ENCODE measurements at regions not wholly inside any gene's neighbourhood (a gene's known extent, or its start where the extent isn't known, plus 50 kb on each side); places are given as distances from the start of the nearest gene placed in this dataset.
"Not testable (repeated sequence)": the region's sequence is repeated elsewhere in the genome, so short reads cannot be mapped to it uniquely, and the experiment has no call there.

DNA sequence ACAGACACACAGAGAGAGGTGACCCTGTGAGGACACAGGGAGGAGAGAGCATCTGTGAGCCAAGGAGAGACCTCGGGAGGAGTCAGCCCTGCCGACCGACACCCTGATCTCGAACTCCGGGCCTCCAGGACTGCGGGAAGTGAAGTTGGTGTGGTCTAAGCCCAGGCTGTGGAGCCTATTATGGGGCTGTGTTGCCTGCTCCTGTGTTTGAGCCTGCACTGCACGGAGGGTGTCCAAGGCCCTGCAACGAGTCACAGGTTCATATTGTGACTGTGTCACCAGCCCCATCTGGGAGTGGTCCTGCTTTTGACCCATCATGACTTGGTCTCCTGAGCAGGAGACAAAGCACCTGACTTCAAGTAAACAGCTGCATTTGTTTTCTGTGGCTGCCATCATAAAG, 186.0 kb upstream of the AJAP1 start:
- peak; percentile 80 for DNase-seq (ENCODE audit: low spot score)

DNA sequence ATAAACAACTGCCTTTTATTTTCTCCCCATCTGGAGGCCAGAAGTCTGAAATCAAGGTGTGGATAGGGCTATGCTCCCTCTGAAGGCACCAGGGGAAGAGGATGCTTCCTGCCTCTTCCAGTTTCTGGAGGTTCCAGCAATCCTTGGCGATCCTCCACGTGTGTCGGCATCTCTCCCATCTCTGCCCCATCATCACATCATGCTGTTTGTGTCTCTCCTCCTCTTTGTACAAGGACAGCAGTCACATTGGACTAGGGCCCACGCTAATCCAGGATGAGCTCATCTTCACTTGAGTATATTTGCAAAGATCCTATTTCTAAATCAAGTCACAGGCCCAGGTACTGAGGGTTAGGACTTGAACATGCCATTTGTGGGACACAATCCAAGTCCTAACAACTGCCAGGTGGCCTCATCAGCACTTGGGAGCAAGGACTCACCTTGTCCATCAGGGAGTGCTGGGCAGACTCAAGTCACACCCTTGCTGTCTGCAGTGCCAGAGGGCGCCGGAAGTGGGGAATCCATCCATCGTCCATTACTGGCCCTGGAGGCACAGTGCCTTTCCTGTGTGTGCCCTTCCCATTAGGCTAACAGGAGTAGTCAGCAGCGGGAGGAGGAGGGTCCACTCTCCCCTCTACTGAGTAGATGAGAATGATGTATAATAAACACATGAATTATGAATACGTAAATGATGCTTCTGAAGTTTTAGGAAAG, 185.4 kb upstream of the AJAP1 start:
- DNase-seq (ENCODE audit: low spot score), result peak; percentile 35

DNA sequence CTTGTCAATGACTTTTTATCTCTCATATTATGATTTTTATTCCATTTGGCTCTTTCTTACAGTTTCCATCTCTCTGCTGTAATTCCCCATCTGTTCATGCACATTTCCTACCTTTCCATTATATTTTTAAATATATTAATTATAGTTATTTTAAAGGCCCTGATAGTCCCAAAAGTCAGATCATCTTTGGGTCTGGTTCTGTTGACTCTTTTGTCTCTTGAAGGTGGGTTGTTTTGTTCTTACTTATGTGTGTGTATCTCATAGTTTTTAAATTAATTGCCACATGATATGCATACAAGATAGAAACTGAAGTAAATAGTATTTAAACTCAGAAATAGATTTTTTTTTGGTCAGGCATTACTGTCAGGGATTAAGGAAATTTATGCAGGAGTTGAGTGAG, 178.0 kb upstream of the AJAP1 start:
- DNase-seq (ENCODE audit: low spot score), result no peak

DNA sequence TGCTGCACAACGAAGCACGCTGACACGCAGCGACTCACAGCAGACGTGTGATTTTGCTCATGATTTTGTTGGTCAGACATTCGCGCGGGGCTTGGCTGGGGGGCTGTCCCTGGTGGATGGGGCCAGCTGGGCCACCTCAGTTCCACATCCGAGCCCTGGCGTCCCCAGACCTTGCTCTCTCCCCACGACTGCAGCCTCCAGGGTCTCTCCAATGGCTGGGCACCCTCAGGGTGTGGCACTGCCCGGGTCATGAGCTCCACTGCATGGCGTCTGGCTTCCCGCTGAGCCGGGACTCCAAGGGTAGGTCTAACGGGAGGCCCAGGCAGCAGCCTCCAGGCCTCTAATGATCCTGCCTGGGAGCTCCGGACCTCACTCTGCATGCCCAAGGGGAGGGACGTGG, 173.0 kb upstream of the AJAP1 start:
- DNase-seq (ENCODE audit: low spot score), result no peak

DNA sequence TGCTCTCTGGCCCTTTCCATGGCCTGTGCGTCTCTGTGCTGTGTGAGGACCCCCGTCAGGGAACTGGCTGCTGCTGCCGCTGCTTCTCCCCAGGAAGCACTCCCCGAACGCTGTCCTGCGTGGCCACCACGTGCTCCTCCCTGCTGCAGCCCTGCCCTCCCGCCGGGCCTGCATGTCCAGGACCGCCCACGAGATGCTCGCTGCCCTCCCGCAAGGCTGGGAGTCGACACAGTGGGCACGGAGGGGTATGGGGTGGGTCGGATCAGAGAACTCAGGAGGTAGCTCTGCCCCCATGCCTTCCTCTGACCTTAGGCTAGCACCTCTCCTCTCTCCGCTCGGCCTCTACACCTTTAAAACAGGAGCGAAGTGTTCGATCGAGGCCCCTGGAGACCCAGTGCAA, 171.9 kb upstream of the AJAP1 start:
- DNase-seq (ENCODE audit: low spot score), result no peak

DNA sequence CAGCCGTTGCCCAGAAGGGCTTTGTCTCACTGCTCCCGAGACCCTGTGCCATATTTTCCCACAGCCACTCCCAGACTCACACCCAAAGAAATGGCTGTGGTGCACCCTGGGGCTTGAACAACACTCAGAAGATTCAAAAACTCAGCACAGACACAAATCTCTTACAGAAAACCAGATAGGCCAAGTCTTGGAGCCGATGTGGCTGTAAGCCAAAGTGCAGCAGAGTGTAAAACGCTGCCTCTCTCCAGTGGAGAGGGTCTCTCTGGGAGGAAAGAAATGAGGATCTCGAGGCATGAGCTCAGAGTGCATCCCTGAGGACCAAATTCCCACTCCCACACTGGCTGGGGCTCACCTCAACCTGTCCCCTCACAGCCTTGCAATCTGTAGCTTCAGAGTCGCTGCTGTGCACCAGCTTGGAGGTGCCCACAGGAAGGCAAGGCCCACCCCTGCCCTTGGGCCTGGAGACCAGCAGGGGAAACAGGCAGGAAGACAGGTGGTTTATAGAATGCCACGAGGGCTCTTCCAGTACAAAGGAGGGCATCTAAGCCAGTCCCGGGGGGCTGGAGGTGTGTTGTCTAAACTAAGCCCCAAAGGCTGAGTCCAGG, 171.3 kb upstream of the AJAP1 start:
- no peak for DNase-seq (ENCODE audit: low spot score)

DNA sequence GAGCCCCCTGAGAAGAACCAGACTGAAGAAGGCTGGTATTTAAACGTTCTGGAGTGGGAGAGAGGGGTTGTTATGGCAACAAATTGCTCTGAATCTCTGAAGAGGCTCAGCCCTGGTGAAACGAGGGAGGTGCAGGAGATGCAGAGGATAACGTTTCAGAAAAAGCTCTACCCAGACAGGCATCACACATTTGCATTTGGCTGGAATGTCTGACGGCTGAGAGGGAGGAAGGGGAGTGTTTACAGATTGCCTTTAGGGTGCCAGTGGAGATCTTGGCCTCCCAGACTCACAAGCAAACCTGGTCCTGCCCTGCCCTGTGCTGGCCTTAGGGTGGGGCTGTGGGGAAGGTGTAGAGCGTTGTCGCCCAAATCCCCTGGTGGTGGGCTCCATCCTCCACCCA, 169.0 kb upstream of the AJAP1 start:
- DNase-seq (ENCODE audit: low spot score), result no peak

DNA sequence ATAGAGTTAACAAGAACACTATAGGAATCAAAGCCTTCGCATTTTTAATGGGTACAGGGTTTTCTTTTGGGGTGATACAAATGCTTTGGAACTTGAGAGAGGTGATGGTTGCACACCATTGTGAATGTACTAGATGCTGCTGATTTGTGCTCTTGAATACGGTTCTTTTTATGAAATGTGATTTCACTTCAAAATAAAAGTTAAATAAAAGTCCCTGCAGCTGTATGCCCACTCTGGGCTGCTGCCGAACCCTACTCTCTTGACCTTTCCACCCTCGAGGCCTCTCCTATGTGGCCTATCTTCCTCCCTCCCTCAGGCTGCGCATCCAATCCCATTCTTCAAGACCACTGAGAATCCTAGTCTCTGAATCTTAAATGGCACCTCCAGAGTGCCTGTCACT, 168.5 kb upstream of the AJAP1 start:
- no peak for DNase-seq (ENCODE audit: low spot score)

DNA sequence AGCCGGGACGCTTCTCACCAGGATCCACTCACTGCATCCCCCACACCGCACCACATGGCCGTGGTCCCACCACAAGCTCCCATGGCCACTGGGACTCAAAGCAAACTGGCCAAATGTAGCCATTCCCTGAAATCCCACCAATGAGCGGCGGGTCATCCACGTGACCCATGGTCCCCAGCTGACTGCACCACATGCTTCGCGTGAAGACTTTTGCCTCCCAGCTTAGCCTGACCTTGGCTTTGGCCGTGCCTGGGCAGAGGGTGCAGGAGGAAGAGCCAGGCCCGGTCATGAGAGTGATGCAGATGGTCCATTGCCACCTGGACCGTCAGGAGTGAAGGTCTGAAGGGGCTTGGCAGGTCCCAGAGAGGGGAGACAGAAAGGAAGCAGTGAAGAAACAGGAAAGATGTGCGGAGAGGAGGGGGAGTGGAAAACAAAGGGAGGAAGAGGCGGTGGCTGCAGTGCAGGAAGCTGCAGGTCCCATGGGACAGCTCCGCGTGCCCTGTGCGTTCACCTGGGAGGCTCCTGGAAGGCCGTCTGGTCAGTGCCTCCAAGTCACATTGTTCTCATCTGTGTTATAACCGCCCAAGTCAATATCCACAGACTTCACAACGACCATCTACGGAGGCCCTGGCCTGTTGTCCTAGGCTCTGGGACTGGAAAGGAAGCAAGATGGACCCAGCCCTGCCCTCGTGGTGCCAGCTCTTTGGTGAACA, 167.8 kb upstream of the AJAP1 start:
- DNase-seq (ENCODE audit: low spot score), result no peak

DNA sequence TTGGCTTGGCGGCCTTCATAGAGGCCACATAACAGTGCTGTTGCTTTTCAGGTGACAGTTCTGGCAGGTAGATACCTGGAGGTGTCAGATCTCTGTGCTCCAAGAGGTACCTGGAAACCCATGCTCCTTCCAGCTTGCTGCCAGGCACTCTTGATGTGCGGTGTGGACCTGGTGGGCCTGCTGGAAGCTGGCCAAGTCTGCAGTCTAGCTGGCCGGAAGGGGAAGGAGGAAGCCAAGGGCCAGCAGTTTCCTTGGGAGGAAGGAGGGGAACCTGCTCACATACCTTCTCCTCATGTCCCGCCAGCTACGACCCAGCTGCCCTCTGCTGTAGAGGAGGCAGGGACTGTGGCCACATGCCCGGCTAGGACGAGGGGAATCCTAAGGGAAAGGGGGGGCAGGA, 166.4 kb upstream of the AJAP1 start:
- DNase-seq (ENCODE audit: low spot score), result no peak

DNA sequence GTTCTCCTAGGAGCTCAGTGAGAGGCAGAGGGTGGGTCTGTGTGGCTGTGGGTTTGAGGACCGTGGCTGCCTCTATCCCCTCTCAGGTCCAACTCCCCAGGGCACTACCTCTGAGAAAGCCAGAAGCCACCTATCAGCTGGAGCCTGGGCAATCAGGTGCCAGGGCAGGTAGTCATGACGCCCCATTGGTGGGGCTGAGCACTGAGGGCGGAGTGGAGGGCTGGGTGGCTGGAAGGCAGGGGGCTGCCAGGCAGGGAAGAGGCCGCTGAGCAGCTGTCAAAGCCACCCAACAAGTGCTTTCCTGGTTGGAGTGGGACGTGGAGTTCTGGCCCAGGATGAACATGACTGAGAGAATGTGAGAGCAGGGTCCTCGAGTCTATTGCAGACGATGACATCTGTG, 164.9 kb upstream of the AJAP1 start:
- no peak for DNase-seq (ENCODE audit: low spot score)

DNA sequence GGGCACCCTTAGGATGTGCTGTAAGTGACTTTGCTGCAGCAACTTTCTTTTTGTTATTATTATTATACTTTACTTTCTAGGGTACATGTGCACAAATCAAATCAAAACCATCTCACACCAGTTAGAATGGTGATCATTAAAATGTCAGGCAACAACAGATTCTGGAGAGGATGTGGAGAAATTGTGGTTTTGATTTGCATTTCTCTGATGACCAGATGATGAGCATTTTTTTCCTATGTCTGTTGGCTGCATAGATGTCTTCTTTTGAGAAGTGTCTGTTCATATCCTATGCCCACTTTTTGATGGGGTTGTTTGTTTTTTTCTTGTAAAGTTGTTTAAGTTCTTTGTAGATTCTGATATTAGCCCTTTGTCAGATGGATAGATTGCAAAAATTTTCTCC, 164.4 kb upstream of the AJAP1 start:
- not testable (repeated sequence) for DNase-seq (ENCODE audit: low spot score)

DNA sequence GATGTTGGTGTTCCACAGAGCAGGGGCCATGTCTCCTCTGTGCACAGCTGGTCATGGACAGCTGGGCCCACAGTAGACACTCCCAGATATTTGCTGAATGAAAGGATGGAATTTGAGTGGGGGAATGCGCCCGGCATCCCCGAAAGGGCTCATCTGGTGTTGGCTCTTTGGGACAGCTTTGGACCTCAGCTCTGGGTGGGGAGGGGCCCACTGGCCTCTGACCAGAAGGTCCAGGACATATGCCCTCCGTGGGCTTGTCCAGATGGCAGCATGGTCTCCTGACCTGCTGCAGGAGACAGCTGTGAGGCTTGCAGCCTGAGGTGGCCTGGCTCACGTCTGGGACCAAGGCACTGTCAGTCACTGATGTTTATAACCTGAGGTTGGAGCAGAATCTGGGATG, 160.4 kb upstream of the AJAP1 start:
- no peak for DNase-seq (ENCODE audit: low spot score)

DNA sequence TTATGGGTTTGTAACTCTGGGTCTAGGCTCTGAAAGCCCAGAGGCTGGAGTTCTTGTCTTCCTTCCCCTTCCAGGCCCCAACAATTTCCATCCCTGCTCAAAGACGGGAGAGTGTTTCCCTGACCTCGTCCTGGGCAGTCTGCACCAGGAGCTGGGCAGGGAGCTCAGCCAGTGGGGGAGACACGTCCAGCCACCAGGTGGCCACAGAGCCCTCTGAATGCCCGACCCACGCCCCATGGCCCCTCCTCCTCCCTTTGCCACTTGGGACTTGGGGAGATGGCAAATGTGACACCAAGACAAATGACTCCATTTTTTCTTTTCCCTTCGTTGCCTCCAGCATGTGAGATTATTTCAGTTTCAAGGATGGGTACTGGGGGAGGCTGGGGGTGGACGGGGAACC, 159.9 kb upstream of the AJAP1 start:
- DNase-seq (ENCODE audit: low spot score), result no peak

DNA sequence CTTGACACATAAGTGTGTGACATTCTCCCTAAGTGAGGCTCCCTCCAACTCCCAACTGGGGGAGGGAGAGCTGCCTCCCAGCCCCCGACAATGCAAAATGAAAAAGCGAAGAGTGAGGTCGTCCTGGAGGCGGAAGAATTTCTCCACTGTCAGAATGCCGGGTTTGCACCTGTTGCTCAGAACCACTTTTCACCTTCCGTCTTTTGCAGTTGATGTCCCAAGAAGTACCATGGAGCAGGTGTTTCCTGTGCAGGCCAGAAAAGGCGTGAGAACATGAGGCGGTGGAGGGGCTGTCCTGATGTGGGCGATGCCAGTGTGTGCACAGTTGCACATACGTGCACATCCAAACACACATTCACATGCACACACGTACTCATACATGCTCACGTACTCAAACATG, 158.6 kb upstream of the AJAP1 start:
- DNase-seq (ENCODE audit: low spot score), result no peak

DNA sequence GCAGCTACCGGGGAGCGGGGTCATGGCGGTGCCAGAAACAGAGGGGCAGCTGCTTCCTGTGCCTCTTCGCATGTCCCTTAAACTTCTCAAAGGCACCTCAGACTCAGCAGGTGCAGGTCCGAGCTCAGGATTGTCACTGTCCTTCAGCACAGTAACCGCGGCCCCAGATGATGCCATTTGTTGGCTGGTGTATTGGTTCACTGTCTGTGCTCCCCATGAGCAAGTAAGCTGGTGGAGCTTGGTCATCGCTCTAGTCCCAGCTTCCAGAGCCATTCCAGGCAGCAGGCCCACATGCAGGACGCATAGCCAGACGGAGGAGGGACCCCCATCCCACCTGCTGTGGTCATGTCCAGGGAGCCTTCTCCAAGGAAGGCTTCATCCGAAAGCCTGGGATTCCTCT, 154.0 kb upstream of the AJAP1 start:
- no peak for DNase-seq (ENCODE audit: low spot score)

DNA sequence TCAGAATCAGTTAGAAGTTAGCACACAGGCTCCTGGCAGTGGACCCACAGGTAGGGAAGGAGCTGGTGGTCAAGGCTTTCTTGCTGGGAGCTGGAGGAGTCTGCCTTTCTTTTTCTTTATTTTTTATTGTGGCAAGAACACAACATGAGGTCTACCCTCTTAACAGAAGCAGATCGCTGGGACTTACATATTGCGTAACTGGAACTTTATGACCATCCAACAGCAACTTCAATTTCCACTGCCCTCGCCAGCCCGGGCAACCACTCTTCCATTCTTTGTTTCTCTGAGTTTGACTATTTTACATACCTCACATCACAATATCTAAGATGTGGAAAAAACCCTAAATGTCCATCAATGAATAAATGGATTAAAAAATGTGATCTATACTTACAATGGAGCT, 147.8 kb upstream of the AJAP1 start:
- DNase-seq (ENCODE audit: low spot score), result no peak

DNA sequence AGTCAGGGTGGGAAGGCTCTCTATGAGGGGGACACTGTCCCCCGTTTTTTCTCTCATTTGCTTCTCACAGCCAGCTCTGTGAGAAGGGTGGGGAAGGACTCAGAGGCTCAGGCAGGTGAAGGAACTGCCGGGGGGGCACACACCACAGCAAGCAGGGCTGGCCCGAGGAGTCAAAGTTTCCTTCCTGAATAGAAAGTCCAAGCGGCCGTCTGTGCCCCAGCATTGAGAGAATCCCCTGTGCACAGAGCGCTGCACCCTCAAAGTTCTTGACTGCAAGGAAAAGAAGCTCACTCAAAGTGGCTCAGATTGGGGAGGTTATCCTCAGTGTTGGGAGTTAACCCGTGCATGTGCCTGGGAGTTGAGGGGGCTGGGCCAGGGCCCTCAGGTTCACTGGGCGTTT, 145.2 kb upstream of the AJAP1 start:
- no peak for DNase-seq (ENCODE audit: low spot score)

DNA sequence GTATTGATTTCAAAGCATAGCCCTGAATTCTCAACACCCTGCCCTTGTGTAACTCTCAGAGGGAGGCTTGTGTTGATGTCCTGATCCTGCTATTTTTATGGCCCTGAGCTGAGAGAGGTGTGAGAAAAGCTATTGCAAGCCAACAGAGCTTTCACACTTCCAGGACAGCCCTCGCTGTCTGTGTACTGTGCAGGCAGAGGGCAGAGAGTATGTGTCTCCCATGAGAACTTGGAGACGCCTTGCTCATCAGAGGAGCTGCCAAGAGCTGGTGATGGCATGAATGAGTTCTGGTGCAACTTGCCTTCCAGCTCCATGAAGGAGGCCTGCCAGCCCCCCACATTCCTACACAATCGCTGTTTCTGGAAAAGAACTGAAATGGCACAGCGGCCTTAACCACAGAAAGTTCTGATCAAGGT, 144.1 kb upstream of the AJAP1 start:
- no peak for DNase-seq (ENCODE audit: low spot score)

DNA sequence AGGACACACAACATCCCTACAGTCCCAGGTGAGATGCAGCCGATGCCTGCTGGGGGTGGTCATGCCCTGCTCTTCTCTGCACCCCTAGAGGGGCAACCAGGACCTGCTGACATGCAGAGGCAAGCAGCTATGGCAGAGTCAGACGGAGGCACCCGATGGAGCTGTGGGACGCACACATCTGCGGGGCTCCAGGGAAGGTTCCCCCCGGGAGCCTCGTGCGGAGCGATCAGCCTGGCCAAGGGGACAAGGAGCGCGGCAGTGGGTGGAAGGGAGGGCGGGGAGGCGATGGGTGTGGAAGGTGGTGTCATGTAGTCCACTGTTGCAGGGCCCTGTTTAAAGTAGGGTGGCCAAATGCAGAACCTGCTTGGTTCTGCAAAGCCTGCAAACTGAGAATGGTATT, 143.0 kb upstream of the AJAP1 start:
- peak; percentile 86 for DNase-seq (ENCODE audit: low spot score)

DNA sequence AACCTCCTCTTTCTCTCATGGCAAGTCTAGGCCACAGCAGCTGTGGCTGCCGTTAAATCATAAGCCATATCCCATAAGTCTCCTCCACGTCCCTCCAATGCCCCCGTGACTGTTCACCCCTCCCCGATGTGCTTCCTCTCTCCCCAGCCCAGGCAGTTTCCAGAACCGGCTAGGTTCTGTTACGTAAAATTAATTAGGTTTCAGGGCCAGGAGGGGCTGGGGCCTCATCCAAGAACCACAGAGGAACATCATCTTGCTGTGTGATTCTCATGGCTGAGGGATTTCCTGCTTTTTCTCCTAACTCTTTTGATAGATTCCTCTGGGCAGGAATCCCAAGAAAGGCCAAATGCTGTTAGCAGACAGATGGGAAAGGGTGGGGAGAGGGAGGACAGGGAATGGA, 141.8 kb upstream of the AJAP1 start:
- no peak for DNase-seq (ENCODE audit: low spot score)

DNA sequence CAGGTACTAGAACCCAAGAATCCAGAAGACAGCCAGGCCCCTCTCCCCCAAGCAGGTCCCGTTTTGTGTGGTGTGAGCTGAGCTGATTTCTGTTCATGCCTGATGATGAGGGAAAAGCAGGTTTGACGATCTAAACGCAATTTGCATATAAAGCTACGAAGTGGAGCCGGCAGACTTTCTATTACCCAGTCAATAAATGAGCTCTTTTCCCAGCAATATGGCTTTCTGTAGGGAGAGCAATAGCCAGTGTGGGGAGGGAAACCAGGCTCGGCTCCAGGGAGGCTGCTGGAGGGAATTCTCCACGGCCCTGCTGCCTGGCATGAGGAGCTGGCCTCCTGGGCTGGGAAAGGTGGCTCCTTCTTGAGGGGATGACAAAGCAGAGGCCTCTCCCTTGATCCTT, 140.7 kb upstream of the AJAP1 start:
- no peak for DNase-seq (ENCODE audit: low spot score)

DNA sequence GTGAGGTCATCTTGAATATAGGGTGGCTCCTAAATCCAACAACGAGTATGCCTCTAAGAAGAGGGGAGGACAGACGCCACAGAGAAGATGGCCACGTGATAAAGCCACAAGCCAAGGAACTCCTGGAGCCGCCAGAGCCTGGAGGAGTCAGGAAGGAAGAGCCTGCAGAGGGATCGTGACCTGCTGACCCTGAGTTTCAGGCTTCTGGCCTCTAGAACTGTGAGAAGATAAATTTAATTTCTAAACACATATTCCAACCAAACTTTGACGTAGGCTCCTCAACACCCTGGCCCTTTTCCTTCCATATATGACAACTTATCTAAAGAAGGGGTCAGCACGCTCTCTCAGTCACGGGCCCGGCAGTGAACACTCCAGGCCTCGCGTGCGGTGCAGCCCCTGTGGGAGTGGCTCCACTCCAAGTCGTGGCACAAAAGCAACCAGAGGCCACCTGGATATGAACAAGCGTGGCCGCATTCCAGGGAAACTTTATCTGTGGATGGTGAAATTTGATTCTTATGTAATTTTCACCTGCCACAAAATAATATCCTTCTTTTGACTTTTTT, 138.6 kb upstream of the AJAP1 start:
- DNase-seq (ENCODE audit: low spot score), result peak; percentile 72

Measured in mesenteric fat pad (tissue), 1 donor.